ENCODE measurements at regions not wholly inside any gene's neighbourhood (a gene's known extent, or its start where the extent isn't known, plus 50 kb on each side); places are given as distances from the start of the nearest gene placed in this dataset.

DNA sequence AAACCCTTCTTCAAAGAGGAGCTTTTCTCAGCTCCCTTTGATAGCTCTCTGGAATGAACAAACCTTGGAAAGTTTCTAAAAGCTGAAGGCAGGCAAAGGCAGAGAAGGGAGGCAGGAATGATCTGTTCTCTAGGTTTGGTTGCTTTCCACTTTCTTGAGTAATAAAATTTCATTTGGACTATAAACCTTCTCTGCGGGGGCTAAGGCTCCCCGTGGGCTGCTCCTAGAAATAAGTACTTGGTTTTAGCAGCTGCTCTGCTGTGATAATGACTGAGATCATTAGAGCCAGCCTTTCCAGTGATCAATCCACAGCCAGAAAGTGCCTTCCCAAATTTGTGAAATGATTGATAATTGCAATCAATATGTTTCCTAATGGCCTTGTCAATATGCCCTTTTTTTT is 183.8 kb upstream of the HTR2A start:
- TF ChIP-seq, protein P1, sequence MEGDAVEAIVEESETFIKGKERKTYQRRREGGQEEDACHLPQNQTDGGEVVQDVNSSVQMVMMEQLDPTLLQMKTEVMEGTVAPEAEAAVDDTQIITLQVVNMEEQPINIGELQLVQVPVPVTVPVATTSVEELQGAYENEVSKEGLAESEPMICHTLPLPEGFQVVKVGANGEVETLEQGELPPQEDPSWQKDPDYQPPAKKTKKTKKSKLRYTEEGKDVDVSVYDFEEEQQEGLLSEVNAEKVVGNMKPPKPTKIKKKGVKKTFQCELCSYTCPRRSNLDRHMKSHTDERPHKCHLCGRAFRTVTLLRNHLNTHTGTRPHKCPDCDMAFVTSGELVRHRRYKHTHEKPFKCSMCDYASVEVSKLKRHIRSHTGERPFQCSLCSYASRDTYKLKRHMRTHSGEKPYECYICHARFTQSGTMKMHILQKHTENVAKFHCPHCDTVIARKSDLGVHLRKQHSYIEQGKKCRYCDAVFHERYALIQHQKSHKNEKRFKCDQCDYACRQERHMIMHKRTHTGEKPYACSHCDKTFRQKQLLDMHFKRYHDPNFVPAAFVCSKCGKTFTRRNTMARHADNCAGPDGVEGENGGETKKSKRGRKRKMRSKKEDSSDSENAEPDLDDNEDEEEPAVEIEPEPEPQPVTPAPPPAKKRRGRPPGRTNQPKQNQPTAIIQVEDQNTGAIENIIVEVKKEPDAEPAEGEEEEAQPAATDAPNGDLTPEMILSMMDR (IDR thresholded peaks at IDR 0.05; ENCODE audit: poor library complexity, severe bottlenecking) = no peak
- no peaks in the 10 kb centered on the region for H3K36me3 ChIP-seq (ENCODE audit: low read depth)

DNA sequence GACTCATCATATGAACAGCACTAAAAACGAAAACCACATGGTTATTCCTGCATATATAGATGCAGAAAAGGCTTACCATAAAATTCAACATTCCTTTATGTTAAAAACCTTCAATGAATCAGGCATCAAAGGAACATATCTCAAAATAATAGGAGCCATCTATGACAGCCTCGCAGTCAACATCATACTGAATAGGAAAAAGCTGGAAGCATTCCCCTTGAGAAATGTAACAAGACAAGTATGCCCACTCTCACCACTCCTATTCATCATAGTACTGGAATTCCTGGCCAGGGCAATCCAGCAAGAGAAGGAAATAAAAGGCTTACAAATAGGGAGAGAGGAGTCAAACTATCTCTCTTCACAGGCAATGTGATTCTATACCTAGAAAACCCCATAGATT is 179.6 kb upstream of the HTR2A start:
- H3K4me3 ChIP-seq (ENCODE audit: severe bottlenecking) = no peak overlapping the region
- ATAC-seq (ENCODE audit: low read depth) = no peak
- no peaks in the 10 kb centered on the region for H3K4me1 ChIP-seq (ENCODE audit: insufficient read depth, poor library complexity, severe bottlenecking)
- TF ChIP-seq, protein P1 (IDR thresholded peaks at IDR 0.05; ENCODE audit: poor library complexity, severe bottlenecking) = no peak
- no peaks in the 10 kb centered on the region for H3K9me3 ChIP-seq (ENCODE audit: severe bottlenecking)
- no peaks in the 10 kb centered on the region for H3K36me3 ChIP-seq (ENCODE audit: low read depth)
- no peak overlapping the region for H3K27ac ChIP-seq (ENCODE audit: poor library complexity, severe bottlenecking)
- DNase-seq (ENCODE audit: low spot score) = no peak
- no peaks in the 10 kb centered on the region for H3K27me3 ChIP-seq (ENCODE audit: insufficient read depth, poor library complexity, severe bottlenecking)

More for the DNA sequence above, 183.8 kb upstream of the HTR2A start:
- Histone ChIP-seq H3K9me3 (ENCODE audit: severe bottlenecking) (no peaks in the 10 kb centered on the region), H3K27ac (ENCODE audit: poor library complexity, severe bottlenecking) (no peak overlapping the region), H3K4me1 (ENCODE audit: insufficient read depth, poor library complexity, severe bottlenecking) (no peaks in the 10 kb centered on the region), H3K4me3 (ENCODE audit: severe bottlenecking) (no peak overlapping the region), H3K27me3 (ENCODE audit: insufficient read depth, poor library complexity, severe bottlenecking) (no peaks in the 10 kb centered on the region)
- DNase-seq (ENCODE audit: low spot score) = no peak
- no peak for ATAC-seq (ENCODE audit: low read depth)

DNA sequence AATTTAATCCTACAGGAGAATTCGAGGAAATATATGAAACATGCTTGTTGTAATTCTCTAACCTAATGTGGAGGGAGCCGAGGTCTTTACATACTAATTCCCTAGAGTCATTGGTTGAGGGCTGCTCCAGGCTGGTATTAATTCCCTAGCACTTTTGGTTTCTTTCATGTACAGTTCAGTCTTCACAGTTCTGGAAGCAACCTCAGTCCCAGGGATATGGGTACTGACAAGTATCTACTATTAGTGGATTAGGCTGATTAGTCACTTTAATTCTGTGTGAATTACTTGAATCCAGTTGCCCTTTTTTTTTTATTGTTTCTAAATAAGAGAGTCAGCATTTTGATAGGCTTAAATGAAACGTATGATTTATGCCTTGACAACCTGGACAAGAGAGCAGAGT is 172.3 kb upstream of the HTR2A start:
- TF ChIP-seq, protein P1 (IDR thresholded peaks at IDR 0.05; ENCODE audit: poor library complexity, severe bottlenecking) = no peak
- no peaks in the 10 kb centered on the region for H3K4me1 ChIP-seq (ENCODE audit: insufficient read depth, poor library complexity, severe bottlenecking)
- no peak overlapping the region for H3K27ac ChIP-seq (ENCODE audit: poor library complexity, severe bottlenecking)
- H3K4me3 ChIP-seq (ENCODE audit: severe bottlenecking) = no peak overlapping the region
- no peaks in the 10 kb centered on the region for H3K36me3 ChIP-seq (ENCODE audit: low read depth)
- H3K27me3 ChIP-seq (ENCODE audit: insufficient read depth, poor library complexity, severe bottlenecking) = no peaks in the 10 kb centered on the region
- no peak for ATAC-seq (ENCODE audit: low read depth)
- H3K9me3 ChIP-seq (ENCODE audit: severe bottlenecking) = no peaks in the 10 kb centered on the region
- no peak for DNase-seq (ENCODE audit: low spot score)

DNA sequence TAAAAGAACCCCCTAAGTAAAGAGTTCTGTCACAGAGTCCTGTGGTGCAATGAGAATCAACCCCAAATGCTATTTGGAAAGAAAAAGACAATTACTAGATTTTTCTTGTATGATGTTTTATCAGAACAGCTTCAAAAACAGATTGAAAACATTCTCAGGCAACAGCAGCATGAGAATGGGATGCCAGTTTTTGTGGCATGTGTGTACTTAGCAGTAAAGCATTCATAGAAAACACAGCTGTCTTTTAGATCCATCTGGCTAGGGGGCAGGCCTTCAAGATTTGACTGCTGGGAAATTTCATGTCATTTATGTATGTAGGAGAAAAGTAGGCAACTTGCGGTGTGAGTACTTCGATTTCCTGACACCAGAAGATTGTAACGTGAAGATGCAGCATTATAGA is 170.5 kb upstream of the HTR2A start:
- TF ChIP-seq, protein P1 (IDR thresholded peaks at IDR 0.05; ENCODE audit: poor library complexity, severe bottlenecking) = no peak
- no peak for ATAC-seq (ENCODE audit: low read depth)
- DNase-seq (ENCODE audit: low spot score) = no peak
- no peaks in the 10 kb centered on the region for H3K36me3 ChIP-seq (ENCODE audit: low read depth)
- H3K27me3 ChIP-seq (ENCODE audit: insufficient read depth, poor library complexity, severe bottlenecking) = no peaks in the 10 kb centered on the region
- H3K9me3 ChIP-seq (ENCODE audit: severe bottlenecking) = no peaks in the 10 kb centered on the region
- H3K4me3 ChIP-seq (ENCODE audit: severe bottlenecking) = no peak overlapping the region
- no peaks in the 10 kb centered on the region for H3K4me1 ChIP-seq (ENCODE audit: insufficient read depth, poor library complexity, severe bottlenecking)
- no peak overlapping the region for H3K27ac ChIP-seq (ENCODE audit: poor library complexity, severe bottlenecking)

DNA sequence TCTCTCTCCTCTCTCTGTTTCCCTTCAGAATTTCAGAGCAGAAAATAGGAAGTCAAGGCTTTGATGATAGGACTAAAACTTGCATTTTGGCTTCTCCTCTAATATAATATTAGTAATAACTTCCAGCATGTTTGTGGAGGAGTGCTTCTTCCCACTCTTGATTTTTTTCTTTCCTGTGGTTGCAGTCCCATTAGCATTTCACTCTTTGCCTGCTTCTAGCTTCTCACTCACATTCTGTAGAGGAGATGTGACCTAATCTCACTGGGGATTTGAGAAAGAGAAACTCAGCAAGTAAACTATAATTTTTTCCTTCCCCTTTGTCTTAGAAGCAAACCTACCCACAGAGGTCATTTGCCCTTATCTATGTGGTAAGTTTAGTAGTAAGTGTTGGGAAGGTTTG is 169.4 kb upstream of the HTR2A start:
- no peak overlapping the region for H3K4me3 ChIP-seq (ENCODE audit: severe bottlenecking)
- H3K9me3 ChIP-seq (ENCODE audit: severe bottlenecking) = no peaks in the 10 kb centered on the region
- H3K27ac ChIP-seq (ENCODE audit: poor library complexity, severe bottlenecking) = no peak overlapping the region
- no peak for DNase-seq (ENCODE audit: low spot score)
- no peaks in the 10 kb centered on the region for H3K4me1 ChIP-seq (ENCODE audit: insufficient read depth, poor library complexity, severe bottlenecking)
- no peaks in the 10 kb centered on the region for H3K36me3 ChIP-seq (ENCODE audit: low read depth)
- no peaks in the 10 kb centered on the region for H3K27me3 ChIP-seq (ENCODE audit: insufficient read depth, poor library complexity, severe bottlenecking)
- TF ChIP-seq, protein P1 (IDR thresholded peaks at IDR 0.05; ENCODE audit: poor library complexity, severe bottlenecking) = no peak
- no peak for ATAC-seq (ENCODE audit: low read depth)

All from RWPE2 (cell line).